ENCODE measurements at regions not wholly inside any gene's neighbourhood (a gene's known extent, or its start where the extent isn't known, plus 50 kb on each side); places are given as distances from the start of the nearest gene placed in this dataset.

DNA sequence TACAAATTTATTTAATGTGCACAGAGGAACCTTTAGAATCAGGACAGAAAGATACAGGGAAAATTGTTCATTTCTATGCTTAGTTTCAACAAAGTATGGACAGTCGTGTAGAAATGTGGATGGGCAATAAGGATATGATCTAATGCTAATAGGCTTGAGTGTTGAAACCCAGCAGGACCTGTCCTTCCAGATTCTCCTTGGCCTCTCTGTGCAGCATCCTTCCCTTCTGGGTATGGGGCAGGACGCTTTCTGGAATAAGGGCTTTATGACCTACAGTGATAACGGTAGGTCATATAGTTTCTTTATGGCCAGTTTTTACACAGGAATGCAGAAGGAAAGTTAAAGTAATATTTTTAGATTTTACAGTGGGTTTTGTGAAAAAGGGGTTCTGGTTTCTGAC lies 698.1 kb downstream of the SI start:
- ChIA-PET POLR2A (ENCODE audit: low non-redundant PET) (no interaction called here), CTCF (no interaction called here)
- Histone ChIP-seq H3K27me3 (replicated peaks; ENCODE audit: insufficient read depth, low read depth, low read length, poor library complexity) (no peaks in the 10 kb centered on the region), H3K36me3 (ENCODE audit: insufficient read depth, low read length, poor library complexity, severe bottlenecking) (no peaks in the 10 kb centered on the region), H3K4me3 (ENCODE audit: low read depth, low read length, poor library complexity, severe bottlenecking) (no peak overlapping the region), H3K27ac (ENCODE audit: low read depth, low read length, poor library complexity, severe bottlenecking) (no peak overlapping the region), H3K4me1 (ENCODE audit: insufficient read depth, low read length, poor library complexity, severe bottlenecking) (no peaks in the 10 kb centered on the region), H3K9me3 (ENCODE audit: low read depth, low read length, poor library complexity, severe bottlenecking) (no peaks in the 10 kb centered on the region)
- no peak for TF ChIP-seq EZH2 (IDR thresholded peaks at IDR 0.05; ENCODE audit: borderline replicate concordance, low read depth, low read length, poor library complexity, severe bottlenecking)
- TF ChIP-seq, protein P1, sequence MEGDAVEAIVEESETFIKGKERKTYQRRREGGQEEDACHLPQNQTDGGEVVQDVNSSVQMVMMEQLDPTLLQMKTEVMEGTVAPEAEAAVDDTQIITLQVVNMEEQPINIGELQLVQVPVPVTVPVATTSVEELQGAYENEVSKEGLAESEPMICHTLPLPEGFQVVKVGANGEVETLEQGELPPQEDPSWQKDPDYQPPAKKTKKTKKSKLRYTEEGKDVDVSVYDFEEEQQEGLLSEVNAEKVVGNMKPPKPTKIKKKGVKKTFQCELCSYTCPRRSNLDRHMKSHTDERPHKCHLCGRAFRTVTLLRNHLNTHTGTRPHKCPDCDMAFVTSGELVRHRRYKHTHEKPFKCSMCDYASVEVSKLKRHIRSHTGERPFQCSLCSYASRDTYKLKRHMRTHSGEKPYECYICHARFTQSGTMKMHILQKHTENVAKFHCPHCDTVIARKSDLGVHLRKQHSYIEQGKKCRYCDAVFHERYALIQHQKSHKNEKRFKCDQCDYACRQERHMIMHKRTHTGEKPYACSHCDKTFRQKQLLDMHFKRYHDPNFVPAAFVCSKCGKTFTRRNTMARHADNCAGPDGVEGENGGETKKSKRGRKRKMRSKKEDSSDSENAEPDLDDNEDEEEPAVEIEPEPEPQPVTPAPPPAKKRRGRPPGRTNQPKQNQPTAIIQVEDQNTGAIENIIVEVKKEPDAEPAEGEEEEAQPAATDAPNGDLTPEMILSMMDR (conservative IDR thresholded peaks at IDR 0.05; ENCODE audit: low read depth, low read length): no peak
- BruUV-seq (replicated peaks): no TSS peak
- intact Hi-C loops (cut with micrococcal nuclease; ENCODE audit: unreplicated experiment): no loop called here
- DNase-seq (ENCODE audit: low spot score): no peak

DNA sequence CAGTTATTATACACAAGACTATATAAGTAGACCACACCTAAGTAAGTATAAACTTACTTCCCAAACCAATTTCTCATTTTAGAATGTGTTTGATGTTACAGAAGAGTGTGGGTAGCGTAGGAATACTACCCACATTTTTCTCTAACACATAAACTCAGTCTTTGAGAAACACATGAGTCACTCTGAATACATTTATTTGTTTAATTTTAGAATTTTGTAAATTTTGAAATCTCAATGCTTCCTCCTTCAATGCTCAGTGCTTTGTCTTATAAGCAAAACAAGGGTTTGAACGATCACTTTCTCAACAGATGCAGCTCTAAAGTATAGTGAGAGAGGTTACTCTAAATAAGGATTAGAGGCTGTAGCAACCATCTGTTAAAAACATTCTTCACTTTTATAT lies 700.8 kb downstream of the SI start:
- H3K27ac ChIP-seq (ENCODE audit: low read depth, low read length, poor library complexity, severe bottlenecking): no peak overlapping the region
- no peaks in the 10 kb centered on the region for H3K36me3 ChIP-seq (ENCODE audit: insufficient read depth, low read length, poor library complexity, severe bottlenecking)
- ChIA-PET POLR2A (ENCODE audit: low non-redundant PET) (no interaction called here), CTCF (no interaction called here)
- no peaks in the 10 kb centered on the region for H3K4me1 ChIP-seq (ENCODE audit: insufficient read depth, low read length, poor library complexity, severe bottlenecking)
- TF ChIP-seq EZH2 (IDR thresholded peaks at IDR 0.05; ENCODE audit: borderline replicate concordance, low read depth, low read length, poor library complexity, severe bottlenecking): no peak
- TF ChIP-seq, protein P1 (conservative IDR thresholded peaks at IDR 0.05; ENCODE audit: low read depth, low read length): no peak
- BruUV-seq (replicated peaks): no TSS peak
- intact Hi-C loops (cut with micrococcal nuclease; ENCODE audit: unreplicated experiment): no loop called here
- H3K27me3 ChIP-seq (replicated peaks; ENCODE audit: insufficient read depth, low read depth, low read length, poor library complexity): no peaks in the 10 kb centered on the region
- no peak overlapping the region for H3K4me3 ChIP-seq (ENCODE audit: low read depth, low read length, poor library complexity, severe bottlenecking)
- DNase-seq (ENCODE audit: low spot score): no peak
- no peaks in the 10 kb centered on the region for H3K9me3 ChIP-seq (ENCODE audit: low read depth, low read length, poor library complexity, severe bottlenecking)

DNA sequence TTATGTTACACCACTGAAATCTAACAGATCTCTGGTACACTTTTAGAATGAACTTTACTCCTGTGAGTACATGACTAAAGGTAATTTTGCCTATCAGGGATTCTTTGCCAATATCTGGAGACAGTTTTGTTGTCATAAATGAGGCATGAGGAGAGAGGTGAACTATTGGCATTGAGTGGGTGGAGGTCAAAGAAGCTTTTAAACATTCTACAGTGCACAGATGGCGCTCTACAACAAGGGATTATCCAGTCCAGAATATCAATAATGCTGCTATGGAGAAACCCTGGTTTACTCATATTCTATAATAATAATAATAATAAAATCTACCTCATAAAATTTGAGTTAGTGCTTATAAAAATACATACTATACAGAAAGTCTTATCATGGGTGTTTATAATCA lies 702.3 kb downstream of the SI start:
- POLR2A ChIA-PET (ENCODE audit: low non-redundant PET): no interaction called here
- Histone ChIP-seq H3K4me1 (ENCODE audit: insufficient read depth, low read length, poor library complexity, severe bottlenecking) (no peaks in the 10 kb centered on the region), H3K27ac (ENCODE audit: low read depth, low read length, poor library complexity, severe bottlenecking) (no peak overlapping the region), H3K4me3 (ENCODE audit: low read depth, low read length, poor library complexity, severe bottlenecking) (no peak overlapping the region), H3K27me3 (replicated peaks; ENCODE audit: insufficient read depth, low read depth, low read length, poor library complexity) (no peaks in the 10 kb centered on the region), H3K36me3 (ENCODE audit: insufficient read depth, low read length, poor library complexity, severe bottlenecking) (no peaks in the 10 kb centered on the region), H3K9me3 (ENCODE audit: low read depth, low read length, poor library complexity, severe bottlenecking) (no peaks in the 10 kb centered on the region)
- CTCF ChIA-PET: interaction anchor here (0.6 kb wide), 1 partner anchor 487 kb away, joined by 5 read pairs; no protein-coding TSS in a partner anchor
- intact Hi-C loops (cut with micrococcal nuclease; ENCODE audit: unreplicated experiment): no loop called here
- DNase-seq (ENCODE audit: low spot score): no peak
- TF ChIP-seq, protein P1 (conservative IDR thresholded peaks at IDR 0.05; ENCODE audit: low read depth, low read length): 0 out of 2 replicates have a peak, but pooled peaks have one; percentile 15
- no peak for TF ChIP-seq EZH2 (IDR thresholded peaks at IDR 0.05; ENCODE audit: borderline replicate concordance, low read depth, low read length, poor library complexity, severe bottlenecking)
- no TSS peak for BruUV-seq (replicated peaks)

All from A673 (cell line).